Stimulated activated memory B cell treated with anti-CD40 and anti-IgM and Interleukin-4, amounts not matched to agents 10 μg/mL and 1 μg/mL and 100 μg/mL, for 72 hours (primary cell): ENCODE measurements at regions not wholly inside any gene's neighbourhood (a gene's known extent, or its start where the extent isn't known, plus 50 kb on each side); places are given as distances from the start of the nearest gene placed in this dataset.

Source experiments
- ATAC-seq: fragments of 150-1000 bp; cut with Tn5 transposase; 2 replicates; pipeline ENCODE4 v1.10.0; 2021
- H3K27ac Mint-ChIP-seq: one replicate; pipeline ENCODE4 v1.8.0; 2022; ENCODE audit warnings: mild to moderate bottlenecking, mixed read lengths
- H3K27me3 Mint-ChIP-seq: one replicate; pipeline ENCODE4 v1.8.0; 2022; ENCODE audit warnings: mixed read lengths
- H3K36me3 Mint-ChIP-seq: one replicate; pipeline ENCODE4 v1.8.0; 2022; ENCODE audit warnings: mixed read lengths
- H3K4me1 Mint-ChIP-seq: one replicate; pipeline ENCODE4 v1.8.0; 2022; ENCODE audit warnings: mixed read lengths
- H3K4me3 Mint-ChIP-seq: one replicate; pipeline ENCODE4 v1.8.0; 2022; ENCODE audit warnings: mild to moderate bottlenecking, moderate library complexity, mixed read lengths
- H3K9me3 Mint-ChIP-seq: one replicate; pipeline ENCODE4 v1.8.0; 2022; ENCODE audit warnings: mixed read lengths

DNA sequence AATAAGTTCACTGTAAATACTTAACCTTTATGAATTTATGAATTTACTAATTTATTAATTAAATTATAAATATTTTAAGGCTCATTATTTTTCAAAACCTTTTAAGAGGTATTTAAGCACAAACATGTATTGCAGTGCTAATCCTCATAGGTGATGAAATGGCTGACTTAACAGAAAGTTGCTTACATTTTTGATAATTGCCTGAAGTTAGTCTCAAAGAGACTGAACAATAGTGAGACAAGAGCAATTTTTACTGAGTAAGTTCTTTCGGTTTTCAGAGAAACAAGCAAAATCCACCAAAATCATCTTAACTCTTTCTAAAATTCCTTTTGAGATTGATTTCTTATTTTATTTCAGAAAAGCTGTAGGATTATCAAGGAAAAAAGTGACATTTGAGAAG lies 137.3 kb upstream of the VGLL2 start:
- no peak for ATAC-seq
- Mint-ChIP-seq H3K4me1 (no peaks in the 10 kb centered on the region), H3K9me3 (no peaks in the 10 kb centered on the region), H3K36me3 (no peaks in the 10 kb centered on the region), H3K27ac (no peak overlapping the region), H3K4me3 (no peak overlapping the region), H3K27me3 (no peaks in the 10 kb centered on the region)

DNA sequence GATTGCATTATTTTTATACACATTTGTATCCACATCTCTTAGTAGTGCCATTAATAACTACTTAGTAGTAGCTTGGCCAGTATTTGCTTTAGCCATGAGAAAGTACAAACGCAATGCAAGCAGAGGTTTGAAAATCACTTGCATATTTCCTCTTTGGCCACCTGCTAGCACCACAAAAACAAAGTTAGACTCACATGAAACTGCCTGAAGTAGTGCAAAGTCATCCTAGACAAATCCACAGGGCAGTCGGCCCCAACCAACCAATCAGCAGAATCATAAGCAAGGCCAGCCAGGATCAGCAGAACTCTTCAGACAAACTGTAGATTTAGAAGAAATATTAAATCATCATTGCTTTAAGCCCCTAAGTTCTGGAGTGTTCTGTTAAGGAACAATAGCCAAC lies 135.2 kb upstream of the VGLL2 start:
- Mint-ChIP-seq H3K27ac (no peak overlapping the region), H3K4me3 (no peak overlapping the region), H3K27me3 (no peaks in the 10 kb centered on the region), H3K9me3 (no peaks in the 10 kb centered on the region), H3K36me3 (no peaks in the 10 kb centered on the region), H3K4me1 (no peaks in the 10 kb centered on the region)
- ATAC-seq = no peak

DNA sequence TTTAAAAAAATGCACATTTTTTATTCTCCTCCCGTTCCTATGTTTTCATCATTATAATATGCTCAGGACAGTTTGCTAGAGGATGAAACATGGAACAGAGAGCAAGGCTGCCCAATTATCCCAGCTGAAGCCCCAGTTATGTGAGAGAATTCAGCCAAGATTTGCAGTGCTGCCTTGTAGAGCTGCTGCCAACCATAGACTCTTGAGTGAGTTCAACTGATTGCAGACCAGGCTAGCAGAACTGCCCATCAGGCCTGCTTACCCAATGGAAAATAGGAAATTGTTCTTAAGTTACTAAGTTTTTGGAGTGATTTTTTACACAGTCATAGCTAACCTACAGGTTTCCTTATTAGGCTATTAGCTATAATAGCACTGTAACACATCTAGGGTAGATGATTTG lies 128.7 kb upstream of the VGLL2 start:
- Mint-ChIP-seq H3K27me3 (no peaks in the 10 kb centered on the region), H3K36me3 (no peaks in the 10 kb centered on the region), H3K27ac (no peak overlapping the region), H3K4me1 (no peaks in the 10 kb centered on the region), H3K9me3 (no peaks in the 10 kb centered on the region), H3K4me3 (no peak overlapping the region)
- no peak for ATAC-seq

DNA sequence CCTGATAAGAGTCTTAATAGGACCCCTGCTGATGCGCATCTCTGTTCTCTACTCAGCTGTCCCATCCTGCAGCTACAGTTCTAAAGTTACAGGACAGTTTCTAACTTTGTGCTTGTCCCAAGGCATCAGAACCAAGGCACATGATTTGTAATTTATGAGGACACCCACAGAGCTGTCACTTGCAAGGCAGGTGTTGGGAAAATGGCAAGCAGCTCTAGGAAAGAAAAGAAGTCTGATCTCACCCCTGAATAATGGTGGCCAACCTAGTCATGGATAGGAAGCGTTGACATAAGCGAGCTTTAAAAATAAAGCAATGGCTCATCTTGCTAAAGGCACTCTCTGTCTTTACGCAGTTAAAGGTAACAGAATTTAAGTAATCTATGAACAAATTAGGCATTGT lies 127.6 kb upstream of the VGLL2 start:
- Mint-ChIP-seq H3K4me3 (no peak overlapping the region), H3K27me3 (no peaks in the 10 kb centered on the region), H3K27ac (no peak overlapping the region), H3K9me3 (no peaks in the 10 kb centered on the region), H3K4me1 (no peaks in the 10 kb centered on the region), H3K36me3 (no peaks in the 10 kb centered on the region)
- no peak for ATAC-seq

DNA sequence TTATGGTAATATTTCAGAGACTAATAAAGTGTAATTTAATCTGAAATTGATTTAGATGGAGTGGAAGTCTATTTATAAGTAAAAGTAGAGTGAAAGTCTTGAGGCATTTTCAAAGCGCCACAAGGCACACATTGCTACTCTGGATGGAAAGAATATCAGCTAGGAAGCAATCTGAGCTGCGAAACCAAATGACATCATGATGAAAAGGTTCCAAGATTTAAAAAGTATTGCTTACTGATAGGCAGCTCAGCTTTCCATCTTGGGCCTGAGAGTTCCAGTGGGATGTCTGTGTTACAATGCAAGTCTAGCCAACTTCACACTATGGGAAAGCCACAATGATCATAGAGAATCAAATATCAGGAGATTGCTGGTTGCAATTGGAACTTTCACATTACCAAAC lies 126.9 kb upstream of the VGLL2 start:
- H3K27ac Mint-ChIP-seq = no peak overlapping the region
- no peaks in the 10 kb centered on the region for H3K4me1 Mint-ChIP-seq
- ATAC-seq = no peak
- no peaks in the 10 kb centered on the region for H3K9me3 Mint-ChIP-seq
- no peaks in the 10 kb centered on the region for H3K36me3 Mint-ChIP-seq
- no peaks in the 10 kb centered on the region for H3K27me3 Mint-ChIP-seq
- no peak overlapping the region for H3K4me3 Mint-ChIP-seq

DNA sequence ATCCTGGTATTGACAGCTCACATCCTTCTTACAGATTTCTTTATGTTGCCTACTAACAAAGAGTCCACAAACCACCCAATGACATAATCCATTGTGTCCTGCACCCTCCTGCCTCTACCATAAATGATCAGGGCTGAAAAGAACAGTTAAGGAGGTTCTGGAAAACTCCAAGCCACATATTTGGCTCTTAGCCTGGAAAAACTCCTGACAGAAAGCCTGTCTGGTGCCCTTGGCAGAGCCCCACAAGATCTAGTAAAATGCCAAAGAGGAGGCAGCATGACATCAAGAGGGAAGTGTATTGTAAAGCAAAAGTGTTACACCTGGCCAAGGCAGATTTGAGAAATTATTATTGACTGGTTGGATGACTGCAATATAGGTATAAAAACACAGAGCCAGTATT lies 126.4 kb upstream of the VGLL2 start:
- no peak overlapping the region for H3K4me3 Mint-ChIP-seq
- ATAC-seq = no peak
- no peaks in the 10 kb centered on the region for H3K9me3 Mint-ChIP-seq
- H3K36me3 Mint-ChIP-seq = no peaks in the 10 kb centered on the region
- H3K4me1 Mint-ChIP-seq = no peaks in the 10 kb centered on the region
- no peak overlapping the region for H3K27ac Mint-ChIP-seq
- H3K27me3 Mint-ChIP-seq = no peaks in the 10 kb centered on the region

DNA sequence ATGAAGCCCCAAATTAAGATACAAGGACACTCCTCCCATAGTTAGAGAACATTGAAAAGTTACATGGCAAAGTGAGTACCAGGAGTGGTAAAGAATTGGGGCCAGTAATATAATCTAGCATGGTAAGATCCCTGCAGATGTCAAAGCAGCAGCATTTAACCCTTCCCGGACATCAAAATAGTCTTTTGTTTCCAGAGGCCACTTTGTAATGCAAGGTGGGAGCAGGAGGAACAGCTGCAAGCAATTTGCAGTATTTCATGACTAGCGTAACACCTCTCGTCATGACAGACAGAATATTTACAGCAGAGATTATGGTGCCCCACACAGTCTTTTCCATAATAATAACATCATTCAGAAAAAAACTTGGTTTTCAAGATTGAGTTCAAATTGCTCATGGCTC lies 123.2 kb upstream of the VGLL2 start:
- Mint-ChIP-seq H3K36me3 (peaks cover 5% of the 10 kb centered on the region), H3K27ac (no peak overlapping the region), H3K4me1 (no peaks in the 10 kb centered on the region), H3K4me3 (no peak overlapping the region), H3K27me3 (no peaks in the 10 kb centered on the region), H3K9me3 (peaks cover 13% of the 10 kb centered on the region)
- no peak for ATAC-seq

DNA sequence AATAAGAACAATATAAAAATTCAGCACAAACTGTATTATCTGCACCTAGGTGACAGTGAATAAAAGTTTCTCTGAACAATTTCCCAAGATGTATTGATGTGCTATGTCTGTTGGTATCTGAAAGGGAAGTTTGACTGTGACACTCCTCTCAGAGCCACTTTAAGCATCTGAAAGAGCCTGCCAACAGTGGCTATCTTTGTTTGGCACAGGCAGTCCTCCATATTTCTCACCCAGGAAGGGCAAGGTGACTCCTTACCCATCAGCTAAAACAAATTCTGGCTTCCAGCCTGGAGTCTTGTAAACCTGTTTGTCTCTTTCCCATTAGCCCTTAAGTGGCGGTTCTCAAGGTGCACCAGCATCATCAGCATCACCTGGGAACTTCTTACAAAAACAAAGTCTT lies 122.4 kb upstream of the VGLL2 start:
- Mint-ChIP-seq H3K36me3 (peaks cover 5% of the 10 kb centered on the region), H3K4me3 (no peak overlapping the region), H3K27me3 (no peaks in the 10 kb centered on the region), H3K9me3 (peaks cover 13% of the 10 kb centered on the region), H3K4me1 (no peaks in the 10 kb centered on the region), H3K27ac (no peak overlapping the region)
- ATAC-seq = no peak

DNA sequence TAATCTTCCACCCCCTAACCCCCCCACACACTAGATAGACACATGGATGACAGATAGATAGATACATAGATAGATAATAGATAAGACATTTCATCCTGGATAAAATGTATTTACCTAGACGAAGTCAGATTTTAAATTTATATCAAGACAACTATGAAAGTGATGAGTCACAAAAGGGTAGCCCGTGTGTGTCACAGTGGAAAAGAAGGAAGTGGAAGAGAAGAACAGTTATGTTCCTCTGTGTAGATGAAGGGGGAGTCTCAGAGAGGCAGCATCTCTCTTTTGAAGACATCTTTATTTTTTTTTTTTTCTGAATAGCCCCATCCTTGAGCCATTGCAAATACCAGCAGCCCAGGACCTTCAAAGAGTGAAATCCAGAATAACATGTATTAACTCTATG lies 121.7 kb upstream of the VGLL2 start:
- H3K36me3 Mint-ChIP-seq = peaks cover 5% of the 10 kb centered on the region
- no peak overlapping the region for H3K4me3 Mint-ChIP-seq
- no peaks in the 10 kb centered on the region for H3K27me3 Mint-ChIP-seq
- no peak overlapping the region for H3K27ac Mint-ChIP-seq
- peaks cover 13% of the 10 kb centered on the region for H3K9me3 Mint-ChIP-seq
- H3K4me1 Mint-ChIP-seq = no peaks in the 10 kb centered on the region
- no peak for ATAC-seq

DNA sequence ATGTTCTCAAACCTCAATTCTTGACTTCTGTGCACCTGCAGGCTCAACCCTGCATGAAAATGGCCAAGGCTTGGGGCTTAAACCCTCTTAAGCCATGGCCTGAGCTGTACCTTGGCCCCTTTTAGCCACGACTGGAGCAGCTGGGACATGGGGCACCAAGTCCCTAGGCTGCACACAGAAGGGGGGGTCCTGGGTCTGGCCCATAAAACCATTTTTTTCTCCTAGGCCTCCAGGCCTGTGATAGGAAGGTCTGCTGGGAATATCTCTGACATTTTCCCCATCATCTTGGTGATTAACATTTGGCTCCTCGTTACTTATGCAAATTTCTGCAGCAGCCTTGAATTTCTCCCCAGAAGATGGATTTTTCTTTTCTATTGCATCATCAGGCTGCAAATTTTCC lies 119.4 kb upstream of the VGLL2 start:
- ATAC-seq = no peak
- peaks cover 5% of the 10 kb centered on the region for H3K36me3 Mint-ChIP-seq
- no peak overlapping the region for H3K27ac Mint-ChIP-seq
- no peak overlapping the region for H3K4me3 Mint-ChIP-seq
- peaks cover 13% of the 10 kb centered on the region for H3K9me3 Mint-ChIP-seq
- no peaks in the 10 kb centered on the region for H3K27me3 Mint-ChIP-seq
- H3K4me1 Mint-ChIP-seq = no peaks in the 10 kb centered on the region

DNA sequence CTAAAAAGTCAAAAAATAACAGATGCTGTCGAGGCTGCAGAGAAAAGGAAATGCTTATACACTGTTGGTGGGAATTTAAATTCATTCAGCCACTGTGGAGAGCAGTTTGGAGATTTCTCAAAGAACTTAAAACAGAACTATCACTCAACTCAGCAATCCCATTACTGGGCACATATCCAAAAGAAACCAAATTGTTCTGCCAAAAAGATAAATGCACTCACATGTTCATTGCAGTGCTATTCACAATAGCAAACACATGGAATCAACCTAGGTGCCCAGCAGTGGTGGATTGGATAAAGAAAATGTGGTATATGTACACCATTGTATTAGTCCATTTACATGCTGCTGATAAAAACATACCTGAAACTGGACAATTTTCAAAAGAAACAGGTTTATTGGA lies 116.0 kb upstream of the VGLL2 start:
- Mint-ChIP-seq H3K27me3 (no peaks in the 10 kb centered on the region), H3K4me3 (no peak overlapping the region), H3K27ac (no peak overlapping the region), H3K9me3 (peaks cover 24% of the 10 kb centered on the region), H3K36me3 (peaks cover 5% of the 10 kb centered on the region), H3K4me1 (no peaks in the 10 kb centered on the region)
- no peak for ATAC-seq

DNA sequence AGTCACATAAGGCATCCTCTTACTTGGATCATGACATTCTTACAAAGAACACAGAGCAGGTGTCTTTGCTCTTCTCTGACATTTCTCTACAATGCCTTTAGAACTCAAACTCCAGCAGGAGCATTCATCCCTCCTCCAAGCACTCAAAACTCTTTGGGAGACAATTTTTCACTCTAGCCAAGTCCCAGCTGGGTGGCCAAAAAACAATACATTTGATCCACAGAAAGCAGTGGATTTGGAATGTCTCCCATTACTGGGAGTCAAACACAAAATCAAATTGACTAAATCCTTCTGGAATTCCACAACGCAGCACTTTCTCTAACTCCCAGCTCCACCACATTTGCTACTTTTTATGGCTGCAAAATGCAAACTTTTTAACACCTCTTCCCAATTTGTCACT lies 108.6 kb upstream of the VGLL2 start:
- no peaks in the 10 kb centered on the region for H3K36me3 Mint-ChIP-seq
- no peak overlapping the region for H3K4me3 Mint-ChIP-seq
- H3K27ac Mint-ChIP-seq = no peak overlapping the region
- H3K27me3 Mint-ChIP-seq = no peaks in the 10 kb centered on the region
- H3K4me1 Mint-ChIP-seq = no peaks in the 10 kb centered on the region
- no peak for ATAC-seq
- H3K9me3 Mint-ChIP-seq = peaks cover 6% of the 10 kb centered on the region

DNA sequence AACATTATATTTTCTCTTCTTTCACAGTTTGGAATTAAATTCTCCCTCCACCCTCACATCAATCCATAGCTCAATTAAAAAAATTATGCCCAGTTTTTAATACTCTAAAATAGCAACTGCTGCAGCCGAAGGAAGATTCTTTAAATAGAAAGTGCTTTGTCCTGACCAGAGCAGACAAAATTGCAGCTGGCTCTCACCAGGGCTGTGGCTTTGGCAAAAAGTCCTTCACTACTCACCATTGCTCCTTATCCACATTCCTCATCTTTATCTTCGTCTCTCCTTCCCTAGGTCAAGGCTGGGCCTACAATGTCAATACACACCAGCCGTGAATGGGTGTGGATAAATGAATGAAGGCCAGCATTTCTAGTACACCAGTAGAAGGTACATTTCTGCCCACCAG lies 107.9 kb upstream of the VGLL2 start:
- H3K9me3 Mint-ChIP-seq = peaks cover 3% of the 10 kb centered on the region
- no peak overlapping the region for H3K27ac Mint-ChIP-seq
- H3K4me1 Mint-ChIP-seq = no peaks in the 10 kb centered on the region
- no peak for ATAC-seq
- no peaks in the 10 kb centered on the region for H3K36me3 Mint-ChIP-seq
- H3K27me3 Mint-ChIP-seq = no peaks in the 10 kb centered on the region
- H3K4me3 Mint-ChIP-seq = no peak overlapping the region

DNA sequence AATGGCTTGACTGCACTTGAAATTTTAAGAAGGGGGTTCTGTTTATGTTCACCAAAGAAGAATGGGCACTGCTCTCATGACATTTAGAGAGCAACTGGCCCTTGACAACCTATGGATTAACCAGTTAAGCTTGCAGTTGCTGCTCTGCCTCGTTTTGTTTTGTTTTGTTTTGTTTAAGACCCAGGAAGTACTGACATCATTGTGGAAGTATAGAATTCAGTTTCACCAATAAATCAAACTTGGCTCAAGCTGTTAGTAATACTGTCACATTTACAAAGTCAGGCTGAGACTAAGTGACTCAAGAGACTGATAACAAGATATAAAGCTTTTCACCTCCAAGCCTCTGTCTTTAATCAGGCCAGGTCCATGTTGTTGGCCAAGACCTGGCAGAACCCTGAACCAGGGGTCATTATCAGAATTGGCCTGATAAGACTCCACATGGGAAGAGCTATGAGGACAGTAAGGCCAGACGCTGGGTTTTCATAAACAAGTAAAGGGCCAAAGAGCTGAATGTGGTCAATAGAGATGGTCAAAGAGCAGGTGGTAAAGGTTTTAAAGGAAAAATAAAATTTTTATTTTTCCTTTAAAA lies 99.4 kb upstream of the VGLL2 start:
- Mint-ChIP-seq H3K27ac (no peak overlapping the region), H3K36me3 (no peaks in the 10 kb centered on the region), H3K9me3 (no peaks in the 10 kb centered on the region), H3K27me3 (no peaks in the 10 kb centered on the region), H3K4me3 (no peak overlapping the region), H3K4me1 (no peaks in the 10 kb centered on the region)
- ATAC-seq = no peak

DNA sequence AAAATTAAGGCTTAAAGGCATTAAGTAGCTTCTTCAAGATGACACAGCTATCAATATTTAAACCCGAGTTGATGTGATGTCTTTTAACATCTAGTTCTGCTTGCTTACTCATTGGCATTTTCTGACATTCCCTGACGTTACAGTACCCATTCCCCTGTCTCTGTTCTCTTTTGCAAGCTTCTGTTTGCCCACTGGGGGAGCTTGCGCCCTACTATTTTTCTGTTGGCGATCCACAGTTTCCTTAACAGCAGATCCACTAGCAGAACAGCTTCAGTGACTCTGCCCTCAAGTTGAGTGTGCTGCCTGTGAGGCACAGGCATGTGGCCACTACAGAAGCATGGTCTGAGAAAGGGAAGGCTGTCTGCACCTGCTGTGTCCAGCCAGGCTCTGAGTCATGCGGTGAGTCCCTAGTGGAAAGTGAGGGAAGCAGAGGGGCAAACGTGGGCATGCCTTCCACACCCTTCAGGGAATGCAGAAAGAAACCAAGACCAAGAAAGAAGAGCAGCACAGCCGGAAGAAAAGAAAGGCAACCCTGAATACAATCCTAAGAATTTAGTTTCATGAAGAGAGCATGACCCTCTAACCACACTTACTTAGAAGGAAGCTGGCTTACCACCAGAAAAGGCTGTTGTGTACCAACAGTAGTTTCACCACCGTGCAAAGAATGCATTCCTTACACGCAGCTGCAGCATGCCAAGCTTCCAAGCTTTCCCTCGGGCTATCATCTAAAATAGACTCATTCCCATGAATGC lies 97.7 kb upstream of the VGLL2 start:
- Mint-ChIP-seq H3K36me3 (no peaks in the 10 kb centered on the region), H3K27ac (no peak overlapping the region), H3K4me1 (no peaks in the 10 kb centered on the region), H3K4me3 (no peak overlapping the region), H3K9me3 (no peaks in the 10 kb centered on the region), H3K27me3 (no peaks in the 10 kb centered on the region)
- no peak for ATAC-seq

DNA sequence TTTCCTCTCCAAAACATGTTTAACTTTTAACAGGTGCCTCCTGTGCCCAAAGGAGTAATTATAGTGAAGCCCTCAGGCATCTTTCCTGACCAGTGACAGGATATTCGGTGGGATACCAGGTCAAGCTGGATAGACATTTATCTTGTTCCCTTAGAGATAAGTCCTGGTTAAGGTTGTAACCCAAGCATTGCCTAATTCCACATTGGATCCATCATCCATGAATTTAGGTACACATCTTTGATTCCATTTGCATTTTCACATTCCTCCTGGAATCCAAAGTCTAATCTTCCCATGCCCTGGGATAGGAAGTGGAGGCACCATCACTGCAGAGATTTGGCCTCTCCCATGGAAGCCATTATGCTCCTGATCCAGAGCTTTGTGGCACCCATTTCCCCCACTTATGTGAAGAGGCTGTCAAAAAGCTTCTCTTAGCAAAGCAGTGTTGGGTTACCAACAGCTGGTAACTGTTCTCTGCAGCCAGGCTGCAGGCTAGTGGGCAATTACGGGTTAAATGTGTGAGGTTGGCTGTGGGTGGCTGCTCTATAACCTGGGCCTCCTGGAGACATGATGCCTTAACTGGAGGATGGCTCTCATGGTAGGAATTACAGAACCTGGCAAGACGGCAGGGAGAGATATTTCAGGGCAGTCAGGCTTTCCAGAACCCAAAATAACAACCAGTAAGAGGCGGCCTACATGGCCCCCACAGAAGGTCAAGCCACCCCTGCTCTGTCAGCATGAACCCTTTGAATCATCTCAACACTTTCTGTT lies 96.9 kb upstream of the VGLL2 start:
- no peak for ATAC-seq
- Mint-ChIP-seq H3K27ac (no peak overlapping the region), H3K27me3 (no peaks in the 10 kb centered on the region), H3K36me3 (no peaks in the 10 kb centered on the region), H3K4me3 (no peak overlapping the region), H3K4me1 (no peaks in the 10 kb centered on the region), H3K9me3 (no peaks in the 10 kb centered on the region)
